GM23338 (cell line): ENCODE measurements at regions not wholly inside any gene's neighbourhood (a gene's known extent, or its start where the extent isn't known, plus 50 kb on each side); places are given as distances from the start of the nearest gene placed in this dataset.

Experiments used
- ATAC-seq: fragments of 200-7000 bp; cut with Tn5 transposase; 3 replicates; pipeline ENCODE4 v1.9.1; 2020
- DNase-seq: peaks from one replicate; pipeline ENCODE4 v3.0.0-alpha.2; 2015; ENCODE audit warnings: low spot score
- H2AFZ ChIP-seq: fragments of 200-600 bp; sonication (generic); 2 replicates; pipeline ENCODE4 v1.8.0; 2016; ENCODE audit warnings: antibody characterized with exemption, mild to moderate bottlenecking, moderate library complexity
- H3F3A ChIP-seq: fragments of 200-600 bp; sonication (generic); replicated peaks from 2 replicates; pipeline ENCODE4 v1.8.0; 2017; ENCODE audit warnings: antibody characterized with exemption, mixed run types, low read depth
- H3K27ac ChIP-seq: fragments of 200-600 bp; sonication (generic); 2 replicates; pipeline ENCODE4 v1.6.1; 2016; ENCODE audit warnings: low read depth
- H3K27me3 ChIP-seq: fragments of 200-600 bp; sonication (generic); 2 replicates; pipeline ENCODE4 v1.8.0; 2016; ENCODE audit warnings: mild to moderate bottlenecking, mixed run types, moderate library complexity; ENCODE audit not compliant: insufficient read depth
- H3K36me3 ChIP-seq: fragments of 200-600 bp; sonication (generic); 2 replicates; pipeline ENCODE4 v1.8.0; 2016; ENCODE audit warnings: mild to moderate bottlenecking; ENCODE audit not compliant: insufficient read depth
- H3K4me1 ChIP-seq: fragments of 200-600 bp; sonication (generic); 2 replicates; pipeline ENCODE4 v1.8.0; 2016; ENCODE audit warnings: mild to moderate bottlenecking, moderate library complexity; ENCODE audit not compliant: insufficient read depth
- H3K4me2 ChIP-seq: fragments of 200-600 bp; sonication (generic); 2 replicates; pipeline ENCODE4 v1.7.1; 2017; ENCODE audit warnings: mixed run types
- H3K4me3 ChIP-seq: fragments of 200-600 bp; sonication (generic); 2 replicates; pipeline ENCODE4 v1.6.1; 2016; ENCODE audit warnings: mixed run types
- H3K79me2 ChIP-seq: fragments of 200-600 bp; sonication (generic); replicated peaks from 2 replicates; pipeline ENCODE4 v1.8.0; 2017; ENCODE audit warnings: mild to moderate bottlenecking; ENCODE audit not compliant: insufficient read depth
- H3K9me2 ChIP-seq: fragments of 200-600 bp; sonication (generic); 2 replicates; pipeline ENCODE4 v1.8.0; 2017; ENCODE audit not compliant: insufficient read depth
- H4K20me1 ChIP-seq: fragments of 200-600 bp; sonication (generic); replicated peaks from 2 replicates; pipeline ENCODE4 v1.8.0; 2017; ENCODE audit warnings: mild to moderate bottlenecking; ENCODE audit not compliant: insufficient read depth
- H3K27ac Mint-ChIP-seq: 2 replicates; pipeline ENCODE4 v1.8.0; 2020; ENCODE audit warnings: inconsistent platforms, mild to moderate bottlenecking, moderate library complexity, mixed read lengths
- H3K27me3 Mint-ChIP-seq: 3 replicates; pipeline ENCODE4 v1.8.0; 2022; ENCODE audit warnings: low read depth, mild to moderate bottlenecking, moderate library complexity, mixed read lengths, inconsistent platforms; ENCODE audit not compliant: insufficient read depth, poor library complexity
- H3K36me3 Mint-ChIP-seq: 3 replicates; pipeline ENCODE4 v1.8.0; 2021; ENCODE audit warnings: low read depth, mild to moderate bottlenecking, inconsistent platforms, moderate library complexity, mixed read lengths
- H3K4me1 Mint-ChIP-seq: 3 replicates; pipeline ENCODE4 v1.8.0; 2020; ENCODE audit warnings: mild to moderate bottlenecking, inconsistent platforms, mixed read lengths
- H3K4me3 Mint-ChIP-seq: 3 replicates; pipeline ENCODE4 v1.8.0; 2021; ENCODE audit warnings: moderate library complexity, mild to moderate bottlenecking, inconsistent platforms, mixed read lengths
- H3K9me3 Mint-ChIP-seq: 3 replicates; pipeline ENCODE4 v1.8.0; 2020; ENCODE audit warnings: moderate library complexity, mild to moderate bottlenecking, inconsistent platforms, mixed read lengths
- CREB1 ChIP-seq: fragments of 250-450 bp; sonication (Bioruptor Pico); IDR thresholded peaks from 2 replicates; pipeline ENCODE4 v1.5.0; 2020; ENCODE audit warnings: low read depth, mild to moderate bottlenecking, moderate library complexity
- ETS1 ChIP-seq: IDR thresholded peaks from 2 replicates; pipeline ENCODE4 v1.6.1; 2016; ENCODE audit warnings: antibody characterized with exemption
- EZH2 ChIP-seq: fragments of 200-600 bp; sonication (generic); IDR thresholded peaks from one replicate; pipeline ENCODE4 v1.8.0; 2017; ENCODE audit warnings: antibody characterized with exemption, mild to moderate bottlenecking, low read depth; ENCODE audit not compliant: unreplicated experiment
- EZH2phosphoT487 ChIP-seq: fragments of 200-600 bp; sonication (generic); IDR thresholded peaks from one replicate; pipeline ENCODE4 v1.8.1; 2018; ENCODE audit warnings: antibody characterized with exemption; ENCODE audit not compliant: unreplicated experiment
- JUNB ChIP-seq: IDR thresholded peaks from one replicate; pipeline ENCODE4 v1.6.1; 2016; ENCODE audit warnings: antibody characterized with exemption; ENCODE audit not compliant: unreplicated experiment
- NANOG ChIP-seq: IDR thresholded peaks from 2 replicates; pipeline ENCODE4 v1.6.1; 2016; ENCODE audit warnings: antibody characterized with exemption, borderline replicate concordance
- POLR2AphosphoS5 ChIP-seq: IDR thresholded peaks from 2 replicates; pipeline ENCODE4 v1.6.1; 2016; ENCODE audit warnings: antibody characterized with exemption, low read depth
- REST ChIP-seq: IDR thresholded peaks from one replicate; pipeline ENCODE4 v1.6.1; 2018; ENCODE audit warnings: antibody characterized with exemption; ENCODE audit not compliant: unreplicated experiment
- STAT1 ChIP-seq: IDR thresholded peaks from one replicate; pipeline ENCODE4 v1.6.1; 2016; ENCODE audit warnings: antibody characterized with exemption; ENCODE audit not compliant: unreplicated experiment
- ZNF114 ChIP-seq: fragments of 250-450 bp; sonication (Bioruptor Pico); IDR thresholded peaks from 2 replicates; pipeline ENCODE4 v1.5.0; 2020; ENCODE audit warnings: mild to moderate bottlenecking, moderate library complexity
- ZNF331 ChIP-seq: fragments of 250-450 bp; sonication (Bioruptor Pico); IDR thresholded peaks from 2 replicates; pipeline ENCODE4 v1.5.0; 2020; ENCODE audit warnings: low read depth, mild to moderate bottlenecking, moderate library complexity
- ZNF462 ChIP-seq: fragments of 250-450 bp; sonication (Bioruptor Pico); IDR thresholded peaks from 2 replicates; pipeline ENCODE4 v1.5.0; 2020; ENCODE audit warnings: mild to moderate bottlenecking, moderate library complexity
- TF ChIP-seq, protein P1 (sequence below), 2 experiments: fragments of 200-600 bp in 1 of 2; sonication (generic) in 1 of 2; conservative IDR thresholded peaks; 2 replicates each; pipeline versions ENCODE4 v1.5.1 to v1.6.1; 2016 to 2017; ENCODE audit warnings: antibody characterized with exemption in 2 of 2, low read depth in 2 of 2, mild to moderate bottlenecking in 2 of 2, moderate library complexity in 1 of 2

GRCh38 chr2:122079844-122080243, 324.4 kb downstream of the TSN start (continued):
- TF ChIP-seq EZH2: no peak
- no peak for TF ChIP-seq ZNF114 (CRISPR knock-in tag)
- TF ChIP-seq ZNF331 (CRISPR knock-in tag): no peak
- TF ChIP-seq POLR2AphosphoS5: no peak

DNA sequence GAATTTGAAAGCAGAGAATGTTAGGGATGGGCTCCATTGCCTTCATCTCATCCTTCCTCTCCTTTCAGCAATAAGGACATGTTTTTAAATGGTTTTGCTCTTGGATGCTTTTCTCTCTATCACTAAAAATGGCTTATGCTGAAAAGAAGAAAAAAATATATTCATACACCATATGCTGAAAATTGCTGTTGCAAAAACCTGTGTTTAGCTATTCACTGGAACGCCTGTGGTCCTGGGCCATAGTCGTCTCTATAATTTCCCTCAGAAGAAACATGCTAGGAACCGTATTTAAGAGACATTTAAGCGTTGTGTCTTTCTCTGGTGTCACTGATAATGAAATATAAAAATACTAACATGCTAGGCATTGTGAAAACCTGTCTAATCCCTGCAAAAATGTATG, 324.9 kb downstream of the TSN start:
- H3K9me2 ChIP-seq: peaks cover 2% of the 10 kb centered on the region; the same call in 1 of the 2 replicates
- H3K36me3 Mint-ChIP-seq: no peaks in the 10 kb centered on the region
- DNase-seq (no peak), ATAC-seq (no peak)
- TF ChIP-seq ZNF331 (CRISPR knock-in tag) (no peak), ETS1 (no peak), NANOG (no peak), STAT1 (no peak), JUNB (no peak), EZH2 (no peak), ZNF462 (CRISPR knock-in tag) (no peak), POLR2AphosphoS5 (no peak), EZH2phosphoT487 (no peak), CREB1 (CRISPR knock-in tag) (no peak), REST (no peak), ZNF114 (CRISPR knock-in tag) (no peak)
- TF ChIP-seq, protein P1, sequence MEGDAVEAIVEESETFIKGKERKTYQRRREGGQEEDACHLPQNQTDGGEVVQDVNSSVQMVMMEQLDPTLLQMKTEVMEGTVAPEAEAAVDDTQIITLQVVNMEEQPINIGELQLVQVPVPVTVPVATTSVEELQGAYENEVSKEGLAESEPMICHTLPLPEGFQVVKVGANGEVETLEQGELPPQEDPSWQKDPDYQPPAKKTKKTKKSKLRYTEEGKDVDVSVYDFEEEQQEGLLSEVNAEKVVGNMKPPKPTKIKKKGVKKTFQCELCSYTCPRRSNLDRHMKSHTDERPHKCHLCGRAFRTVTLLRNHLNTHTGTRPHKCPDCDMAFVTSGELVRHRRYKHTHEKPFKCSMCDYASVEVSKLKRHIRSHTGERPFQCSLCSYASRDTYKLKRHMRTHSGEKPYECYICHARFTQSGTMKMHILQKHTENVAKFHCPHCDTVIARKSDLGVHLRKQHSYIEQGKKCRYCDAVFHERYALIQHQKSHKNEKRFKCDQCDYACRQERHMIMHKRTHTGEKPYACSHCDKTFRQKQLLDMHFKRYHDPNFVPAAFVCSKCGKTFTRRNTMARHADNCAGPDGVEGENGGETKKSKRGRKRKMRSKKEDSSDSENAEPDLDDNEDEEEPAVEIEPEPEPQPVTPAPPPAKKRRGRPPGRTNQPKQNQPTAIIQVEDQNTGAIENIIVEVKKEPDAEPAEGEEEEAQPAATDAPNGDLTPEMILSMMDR (conservative IDR thresholded peaks at IDR 0.05; ENCODE audit: low read depth in 2 of 2): no peak
- H3K9me3 Mint-ChIP-seq: no peaks in the 10 kb centered on the region
- H3K4me3 ChIP-seq: no peak overlapping the region
- H3K4me1 ChIP-seq: peaks cover 12% of the 10 kb centered on the region; the same call in 1 of the 2 replicates
- no peaks in the 10 kb centered on the region for H3F3A ChIP-seq
- no peak overlapping the region for H3K4me2 ChIP-seq
- H3K79me2 ChIP-seq: no peaks in the 10 kb centered on the region
- no peak overlapping the region for H2AFZ ChIP-seq
- no peaks in the 10 kb centered on the region for H3K36me3 ChIP-seq
- peaks cover 10% of the 10 kb centered on the region for H3K4me1 Mint-ChIP-seq
- no peak overlapping the region for H3K27ac Mint-ChIP-seq
- H3K4me3 Mint-ChIP-seq: no peak overlapping the region
- no peak overlapping the region for H3K27ac ChIP-seq
- peaks cover 4% of the 10 kb centered on the region for H3K27me3 Mint-ChIP-seq
- H4K20me1 ChIP-seq: no peaks in the 10 kb centered on the region
- H3K27me3 ChIP-seq: no peaks in the 10 kb centered on the region
